ENCODE measurements at regions not wholly inside any gene's neighbourhood (a gene's known extent, or its start where the extent isn't known, plus 50 kb on each side); places are given as distances from the start of the nearest gene placed in this dataset.

GRCh38 chr1:232474826-232475225, 155.1 kb downstream of the SIPA1L2 start:
- no peak for DNase-seq

DNA sequence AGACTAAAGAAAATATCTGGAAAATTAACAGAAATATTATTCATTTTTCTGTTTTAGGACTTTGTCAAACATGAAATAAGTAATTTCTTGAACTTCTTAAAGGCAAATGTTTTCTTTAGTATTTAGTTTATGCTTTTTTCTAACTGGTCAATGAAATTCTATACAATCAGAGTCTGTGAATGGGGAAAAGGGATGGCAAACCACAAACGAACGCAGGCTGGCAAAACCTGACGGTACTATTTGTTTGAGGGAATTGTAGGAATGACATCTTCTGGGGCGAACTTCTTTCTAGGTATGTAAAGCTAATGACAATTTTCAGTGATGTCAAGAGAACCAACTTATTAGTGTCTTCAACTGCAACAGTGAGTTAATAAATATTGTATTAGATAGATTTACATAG, 156.0 kb downstream of the SIPA1L2 start:
- no peak for DNase-seq

- DNase-seq: no peak
Observed at GRCh38 chr1:232473324-232473723, 156.6 kb downstream of the SIPA1L2 start.

- no peak for DNase-seq
Observed at GRCh38 chr1:232472485-232473041, 157.4 kb downstream of the SIPA1L2 start.

DNA sequence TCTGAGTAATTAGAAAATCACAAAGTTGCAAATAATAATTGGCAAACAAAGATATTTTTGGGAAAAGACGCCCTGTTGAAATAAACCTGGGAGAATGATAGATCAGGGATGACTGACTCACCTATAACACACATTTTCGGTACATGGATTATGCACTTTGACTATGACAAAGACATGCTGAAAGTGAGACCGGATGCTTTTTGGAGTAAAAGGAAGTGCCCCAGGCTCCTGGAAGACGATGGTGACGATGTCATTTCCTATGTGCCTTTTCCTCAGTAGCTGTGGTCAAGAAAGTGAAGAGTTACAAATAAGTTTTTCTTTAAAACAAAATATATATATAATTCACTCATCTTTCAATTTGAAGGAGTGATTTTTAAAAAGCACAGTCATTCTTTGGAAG, 158.7 kb downstream of the SIPA1L2 start:
- DNase-seq: no peak

DNA sequence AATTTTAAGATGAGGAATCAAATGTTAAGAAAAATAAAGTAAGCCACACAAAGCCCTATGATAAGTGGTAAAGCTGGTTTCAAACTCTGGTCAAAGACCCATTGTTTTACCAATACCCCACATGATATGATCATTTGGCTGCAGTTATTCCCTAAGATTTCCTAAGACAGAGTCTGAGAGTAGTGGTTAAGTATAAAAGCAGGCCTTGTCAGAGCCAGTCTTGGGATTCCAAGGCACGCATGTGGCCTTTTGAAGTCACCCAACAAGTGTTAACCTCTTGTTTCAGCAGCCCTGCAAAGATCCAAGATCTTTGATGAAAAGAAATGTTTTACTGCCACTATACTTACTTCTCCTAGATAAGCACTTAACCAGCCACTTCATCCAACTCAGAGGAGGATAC, 159.2 kb downstream of the SIPA1L2 start:
- DNase-seq: no peak

DNA sequence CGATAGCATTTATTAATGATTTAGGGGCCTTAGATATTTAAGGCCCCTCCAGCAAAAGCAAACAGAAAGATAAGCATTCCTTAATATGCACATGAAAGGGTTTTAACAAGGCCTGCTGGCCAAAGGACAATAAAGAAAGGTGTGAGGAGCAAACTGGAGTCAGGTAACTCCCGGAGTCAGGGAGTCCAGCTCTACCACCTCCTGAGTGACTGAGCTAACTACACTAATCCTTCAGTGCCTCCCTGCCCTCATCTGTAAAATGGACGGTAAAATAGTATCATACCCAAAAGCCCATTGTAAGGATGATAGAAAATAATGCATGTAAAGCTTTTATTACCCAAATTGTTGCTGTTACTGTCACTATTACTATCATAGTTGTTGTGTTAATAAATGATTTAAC, 161.7 kb downstream of the SIPA1L2 start:
- DNase-seq: no peak

DNA sequence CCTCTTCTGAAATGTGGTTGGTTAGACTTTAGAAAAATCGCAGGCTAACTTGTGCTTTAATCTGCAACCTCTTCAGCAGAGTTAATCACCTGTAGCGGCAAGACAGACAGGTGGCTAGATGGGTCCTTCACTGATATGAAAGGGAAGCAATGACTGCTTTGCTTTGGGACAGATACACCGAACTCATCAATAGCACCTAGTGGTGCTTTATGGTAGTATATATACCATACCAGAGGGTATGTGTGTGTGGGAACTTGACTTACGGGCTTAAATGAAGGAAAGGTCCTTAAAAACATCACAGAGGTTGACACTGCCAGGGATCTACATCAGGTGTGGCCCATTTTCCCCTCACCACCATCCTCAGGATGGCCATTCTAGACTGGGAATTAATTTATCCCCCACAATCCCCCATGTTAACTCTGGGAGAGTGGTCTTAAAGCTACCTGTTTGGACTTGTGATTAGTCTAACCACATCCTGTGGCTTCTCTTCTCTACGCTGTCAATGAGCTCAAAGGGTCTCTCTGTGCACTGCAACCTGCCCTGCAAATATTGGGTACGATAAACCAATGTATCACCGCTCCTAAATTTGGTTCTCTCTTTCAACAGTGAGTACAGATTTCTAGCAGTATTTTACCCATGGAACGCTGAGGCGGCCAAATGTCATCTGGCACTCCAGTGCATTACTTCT, 162.7 kb downstream of the SIPA1L2 start:
- no peak for DNase-seq

DNA sequence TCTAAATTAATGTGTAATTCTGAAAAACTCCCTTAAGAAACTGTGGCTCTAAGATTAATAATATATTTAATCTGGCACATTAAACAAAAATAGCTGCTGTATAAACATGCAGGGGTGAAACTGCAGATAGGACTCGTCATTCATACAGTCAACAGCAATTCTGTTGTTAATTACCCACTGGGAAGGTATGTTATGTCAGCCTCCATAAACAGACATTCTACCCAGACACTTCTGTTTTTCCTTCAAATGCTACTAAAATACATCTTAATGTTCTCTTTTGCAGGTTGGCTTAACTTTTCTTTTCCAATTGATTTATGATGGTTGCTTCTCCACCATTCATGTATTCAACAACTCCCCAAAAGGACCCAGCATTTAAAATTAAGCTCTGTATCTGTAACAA, 165.6 kb downstream of the SIPA1L2 start:
- no peak for DNase-seq

DNA sequence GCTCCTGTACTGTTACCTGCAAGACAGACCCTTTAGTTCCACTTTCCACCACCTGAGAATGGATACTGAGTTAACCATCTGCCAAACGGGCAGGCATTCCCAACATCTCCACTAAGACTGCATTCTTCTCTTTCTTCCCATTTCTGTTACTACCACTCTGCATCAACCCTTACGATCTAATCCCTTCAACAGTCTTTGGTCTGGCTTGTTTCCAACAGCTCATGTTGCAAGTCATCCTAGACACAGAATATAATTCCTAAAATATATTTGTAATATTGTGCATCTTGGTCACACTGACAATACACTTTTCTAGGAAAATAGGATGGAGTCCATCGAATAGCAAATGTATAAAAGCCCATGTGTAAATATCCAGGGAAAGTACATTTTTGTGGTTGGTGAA, 166.7 kb downstream of the SIPA1L2 start:
- DNase-seq: no peak

- no peak for DNase-seq
Observed at GRCh38 chr1:232462213-232462612, 167.7 kb downstream of the SIPA1L2 start.

DNA sequence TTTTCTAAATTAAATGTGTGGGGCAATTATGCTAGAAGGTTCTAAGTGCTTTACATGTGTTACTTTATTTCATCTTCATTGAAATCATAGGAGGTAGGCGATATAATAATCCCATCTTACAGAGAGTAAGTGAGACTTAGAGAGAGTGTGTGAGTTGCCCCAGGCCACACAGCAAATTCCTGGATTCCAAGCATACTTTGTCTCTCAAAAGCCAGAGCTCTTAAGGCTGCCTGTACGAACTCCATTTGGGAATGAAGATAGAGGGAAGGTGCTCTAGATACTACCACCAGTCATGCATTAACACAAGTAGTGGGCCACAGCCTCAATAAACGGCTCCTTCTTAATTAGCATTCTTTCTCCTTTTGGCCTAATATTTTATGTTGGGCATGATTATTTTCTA, 170.1 kb downstream of the SIPA1L2 start:
- DNase-seq: no peak

GRCh38 chr1:232459087-232459486, 170.8 kb downstream of the SIPA1L2 start:
- no peak for DNase-seq

DNA sequence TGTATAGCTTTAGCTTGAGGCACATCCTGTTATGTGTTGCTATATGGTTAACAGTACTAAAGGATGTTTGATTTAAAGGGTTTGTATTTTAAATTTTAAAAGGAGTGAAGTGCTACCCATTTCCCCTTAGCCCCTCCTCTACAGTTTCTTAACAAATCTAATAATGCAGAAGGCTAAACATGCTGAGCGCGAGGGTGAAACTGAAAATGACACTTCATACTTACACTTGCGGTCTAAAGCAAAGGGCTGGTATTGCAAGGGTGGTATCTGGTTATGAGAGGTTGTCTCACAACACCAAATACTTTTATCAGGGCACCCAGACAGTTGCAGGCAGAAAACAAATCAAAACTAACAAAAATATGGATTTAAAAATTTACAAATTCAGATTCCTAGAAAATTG, 172.3 kb downstream of the SIPA1L2 start:
- DNase-seq: peak; percentile 18 to 33

- no peak for DNase-seq
Observed at GRCh38 chr1:232456714-232457113, 173.2 kb downstream of the SIPA1L2 start.

GRCh38 chr1:232454227-232454886, 175.6 kb downstream of the SIPA1L2 start:
- no peak for DNase-seq

GRCh38 chr1:232452736-232453440, 177.0 kb downstream of the SIPA1L2 start:
- no peak for DNase-seq

- no peak for DNase-seq
Observed at GRCh38 chr1:232452117-232452516, 177.8 kb downstream of the SIPA1L2 start.

- DNase-seq: no peak
Observed at GRCh38 chr1:232451506-232451905, 178.4 kb downstream of the SIPA1L2 start.

GRCh38 chr1:232450615-232451014, 179.3 kb downstream of the SIPA1L2 start:
- no peak for DNase-seq

- no peak for DNase-seq
Observed at GRCh38 chr1:232447125-232447524, 182.8 kb downstream of the SIPA1L2 start.

DNA sequence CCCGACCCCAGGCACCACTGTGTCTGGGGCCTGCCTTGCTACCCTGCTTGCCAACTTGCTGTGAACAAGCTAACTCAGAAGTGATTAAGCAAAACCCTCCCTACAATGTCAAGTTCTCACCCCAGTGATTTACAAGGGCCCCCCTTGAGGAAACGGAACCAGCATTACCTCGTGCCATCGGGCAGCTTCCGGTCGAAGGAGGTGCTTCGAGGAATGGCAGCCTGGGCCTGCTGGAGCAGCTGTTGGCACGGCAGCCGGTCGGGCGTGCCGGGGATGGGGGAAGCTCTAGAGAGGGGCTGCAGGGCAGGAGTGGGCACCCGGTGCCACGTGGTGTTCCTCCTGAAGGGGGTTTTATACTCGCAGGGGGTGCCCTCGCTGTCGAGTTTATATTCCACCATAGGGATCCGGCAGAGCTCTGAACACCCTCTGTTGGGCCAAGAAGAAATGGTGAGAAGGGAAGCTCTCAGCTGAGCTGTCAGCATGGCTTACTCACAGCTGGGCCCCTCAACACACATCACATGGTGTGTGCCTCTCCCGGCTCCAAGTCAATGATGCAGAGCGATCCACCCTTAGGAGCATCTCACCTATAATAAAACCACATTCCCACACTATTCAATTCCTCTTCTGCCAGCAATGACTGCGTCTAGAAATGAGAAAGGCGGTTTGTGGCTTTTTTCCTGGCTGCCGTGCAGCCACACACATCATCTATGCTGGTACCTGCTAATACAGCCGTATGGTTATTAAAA, 184.4 kb downstream of the SIPA1L2 start:
- no peak for DNase-seq

DNA sequence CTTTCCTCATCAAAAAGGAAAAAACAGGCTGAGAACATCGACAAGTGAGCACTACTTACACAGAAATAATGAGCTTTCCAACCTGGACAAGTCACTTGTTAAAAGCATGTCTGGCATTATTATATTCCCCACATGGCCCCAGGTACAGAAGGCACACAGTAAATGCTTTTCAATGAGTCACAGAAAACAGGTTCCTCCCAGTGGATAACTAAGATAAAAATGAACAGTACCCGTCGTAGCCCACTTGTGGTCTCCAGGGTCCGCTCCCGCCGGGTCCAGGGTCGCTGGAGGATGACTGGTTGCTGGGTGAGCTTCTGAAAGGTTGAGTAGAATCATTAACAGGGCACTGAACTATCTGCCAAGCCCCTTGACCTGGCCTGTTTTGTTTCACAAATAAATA, 186.6 kb downstream of the SIPA1L2 start:
- no peak for DNase-seq
